Activated B cell treated with CpG ODN at 0.5 μM for 24 hours (primary cell): ENCODE measurements at regions not wholly inside any gene's neighbourhood (a gene's known extent, or its start where the extent isn't known, plus 50 kb on each side); places are given as distances from the start of the nearest gene placed in this dataset.
"Not testable (repeated sequence)": the region's sequence is repeated elsewhere in the genome, so short reads cannot be mapped to it uniquely, and the experiment has no call there.

Source experiments
- ATAC-seq: fragments of 200-7000 bp; cut with Tn5 transposase; one replicate; pipeline ENCODE4 v1.10.0; 2021; ENCODE audit warnings: low read depth, mild to moderate bottlenecking, moderate library complexity
- CTCF ChIA-PET: fragments of 350-600 bp; sonication (Branson Sonifier 250); formaldehyde crosslinking; loops from one replicate; lab custom pipeline; 2021; ENCODE audit warnings: antibody characterized with exemption; lab: Charles Lee
- POLR2A ChIA-PET: fragments of 350-600 bp; sonication (Branson Sonifier 250); formaldehyde crosslinking; loops from one replicate; lab custom pipeline; 2021; ENCODE audit warnings: antibody characterized with exemption; lab: Charles Lee
- DNase-seq: peaks from one replicate; pipeline ENCODE4 v3.0.0; 2022
- H3K27ac Mint-ChIP-seq: one replicate; pipeline ENCODE4 v1.8.0; 2020; ENCODE audit warnings: mixed read lengths
- H3K27me3 Mint-ChIP-seq: one replicate; pipeline ENCODE4 v1.8.0; 2021; ENCODE audit warnings: mixed read lengths
- H3K36me3 Mint-ChIP-seq: one replicate; pipeline ENCODE4 v1.8.0; 2021; ENCODE audit warnings: low read depth, mixed read lengths
- H3K4me1 Mint-ChIP-seq: one replicate; pipeline ENCODE4 v1.8.0; 2021; ENCODE audit warnings: mixed read lengths
- H3K4me3 Mint-ChIP-seq: one replicate; pipeline ENCODE4 v1.8.0; 2020; ENCODE audit warnings: mild to moderate bottlenecking, mixed read lengths
- H3K9me3 Mint-ChIP-seq: one replicate; pipeline ENCODE4 v1.8.0; 2020; ENCODE audit warnings: mixed read lengths
- CTCF ChIP-seq: fragments of 200-600 bp; IDR thresholded peaks from one replicate; pipeline ENCODE4 v1.8.0; 2022; ENCODE audit warnings: antibody characterized with exemption, mild to moderate bottlenecking
- intact Hi-C: fragments of 100-400 bp; cut with micrococcal nuclease; formaldehyde crosslinking; loops from one replicate; pipeline ENCODE4 v1.15.1; 2024

- POLR2A ChIA-PET: no interaction called here
- intact Hi-C loops: no loop called here
- no peak for ATAC-seq
Measured at GRCh38 chr6:81262656-81263055, 489.8 kb downstream of the TENT5A start.

GRCh38 chr6:81256223-81256622, 496.3 kb downstream of the TENT5A start:
- H3K9me3 Mint-ChIP-seq: peaks cover 16% of the 10 kb centered on the region
- intact Hi-C loops, H3K36me3 Mint-ChIP-seq, CTCF ChIA-PET, H3K4me1 Mint-ChIP-seq, H3K27me3 Mint-ChIP-seq, ATAC-seq, H3K27ac Mint-ChIP-seq, POLR2A ChIA-PET, H3K4me3 Mint-ChIP-seq, DNase-seq: not testable (repeated sequence)

More at GRCh38 chr6:81262656-81263055, 489.8 kb downstream of the TENT5A start:
- H3K4me1 Mint-ChIP-seq: no peaks in the 10 kb centered on the region
- peaks cover 19% of the 10 kb centered on the region for H3K9me3 Mint-ChIP-seq
- H3K27ac Mint-ChIP-seq: no peak overlapping the region
- no peaks in the 10 kb centered on the region for H3K27me3 Mint-ChIP-seq
- no peak for DNase-seq
- H3K36me3 Mint-ChIP-seq: no peaks in the 10 kb centered on the region
- TF ChIP-seq CTCF: no peak
- CTCF ChIA-PET: no interaction called here
- no peak overlapping the region for H3K4me3 Mint-ChIP-seq

GRCh38 chr6:81253821-81254220, 498.7 kb downstream of the TENT5A start:
- intact Hi-C loops: no loop called here
- no peak for ATAC-seq
- no peaks in the 10 kb centered on the region for H3K36me3 Mint-ChIP-seq
- H3K27ac Mint-ChIP-seq: no peak overlapping the region
- peaks cover 11% of the 10 kb centered on the region for H3K9me3 Mint-ChIP-seq
- DNase-seq: no peak
- no peaks in the 10 kb centered on the region for H3K4me1 Mint-ChIP-seq
- TF ChIP-seq CTCF: no peak
- CTCF ChIA-PET: no interaction called here
- POLR2A ChIA-PET: no interaction called here
- H3K4me3 Mint-ChIP-seq: no peak overlapping the region
- no peaks in the 10 kb centered on the region for H3K27me3 Mint-ChIP-seq

GRCh38 chr6:81252231-81252630, 500.2 kb downstream of the TENT5A start:
- DNase-seq: no peak
- ATAC-seq: no peak
- Mint-ChIP-seq H3K9me3 (no peaks in the 10 kb centered on the region), H3K27me3 (no peaks in the 10 kb centered on the region), H3K4me1 (no peaks in the 10 kb centered on the region), H3K4me3 (no peak overlapping the region), H3K36me3 (no peaks in the 10 kb centered on the region), H3K27ac (no peak overlapping the region)
- ChIA-PET CTCF (no interaction called here), POLR2A (no interaction called here)
- intact Hi-C loops: no loop called here
- TF ChIP-seq CTCF: no peak

- H3K9me3 Mint-ChIP-seq: no peaks in the 10 kb centered on the region
- CTCF ChIA-PET: no interaction called here
- DNase-seq (no peak), ATAC-seq (no peak)
- no peak for TF ChIP-seq CTCF
- no peaks in the 10 kb centered on the region for H3K36me3 Mint-ChIP-seq
- H3K27ac Mint-ChIP-seq: no peak overlapping the region
- no peaks in the 10 kb centered on the region for H3K4me1 Mint-ChIP-seq
- POLR2A ChIA-PET: no interaction called here
- no peak overlapping the region for H3K4me3 Mint-ChIP-seq
- intact Hi-C loops: no loop called here
- H3K27me3 Mint-ChIP-seq: no peaks in the 10 kb centered on the region
Measured at GRCh38 chr6:81246200-81246599, 506.3 kb downstream of the TENT5A start.

GRCh38 chr6:81242624-81243023, 509.9 kb downstream of the TENT5A start:
- Mint-ChIP-seq H3K4me3 (no peak overlapping the region), H3K4me1 (no peaks in the 10 kb centered on the region), H3K27ac (no peak overlapping the region), H3K9me3 (no peaks in the 10 kb centered on the region), H3K27me3 (no peaks in the 10 kb centered on the region), H3K36me3 (no peaks in the 10 kb centered on the region)
- CTCF ChIA-PET: no interaction called here
- POLR2A ChIA-PET: no interaction called here
- DNase-seq (no peak), ATAC-seq (no peak)
- no peak for TF ChIP-seq CTCF
- intact Hi-C loops: loop anchor here (5.0 kb wide), 1 partner anchor 510 kb away; the partner anchor contains the start of gene TENT5A
